HG03439 (cell line): ENCODE measurements at regions not wholly inside any gene's neighbourhood (a gene's known extent, or its start where the extent isn't known, plus 50 kb on each side); places are given as distances from the start of the nearest gene placed in this dataset.
"Not testable (repeated sequence)": the region's sequence is repeated elsewhere in the genome, so short reads cannot be mapped to it uniquely, and the experiment has no call there.

ENCODE experiments used
- ATAC-seq: cut with Tn5 transposase; IDR thresholded peaks from one replicate; pipeline ENCODE4 v1.9.1; 2021; ENCODE audit warnings: mild to moderate bottlenecking, moderate library complexity; ENCODE audit not compliant: unreplicated experiment

GRCh38 chr2:138893746-138894145, 113.6 kb upstream of the NXPH2 start:
- no peak for ATAC-seq

DNA sequence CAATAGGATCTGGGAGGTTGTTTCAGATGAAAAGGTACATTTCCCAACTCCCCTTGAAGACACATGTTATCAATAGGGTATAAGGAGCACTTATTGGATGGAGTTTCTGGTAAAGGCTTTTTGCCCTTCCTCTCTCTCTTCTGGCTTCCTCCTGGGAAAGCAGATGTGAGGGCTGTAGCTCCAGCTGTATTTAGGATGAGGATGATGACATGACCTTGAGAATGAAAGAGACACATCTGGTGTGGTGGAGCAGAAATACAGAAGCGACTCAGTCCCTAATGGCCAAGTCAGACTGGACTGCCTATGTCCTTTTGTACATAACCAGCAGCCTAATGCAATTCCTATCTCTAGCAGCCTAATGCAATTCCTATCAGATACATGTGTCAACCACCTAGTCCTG, 100.9 kb upstream of the NXPH2 start:
- ATAC-seq: no peak

DNA sequence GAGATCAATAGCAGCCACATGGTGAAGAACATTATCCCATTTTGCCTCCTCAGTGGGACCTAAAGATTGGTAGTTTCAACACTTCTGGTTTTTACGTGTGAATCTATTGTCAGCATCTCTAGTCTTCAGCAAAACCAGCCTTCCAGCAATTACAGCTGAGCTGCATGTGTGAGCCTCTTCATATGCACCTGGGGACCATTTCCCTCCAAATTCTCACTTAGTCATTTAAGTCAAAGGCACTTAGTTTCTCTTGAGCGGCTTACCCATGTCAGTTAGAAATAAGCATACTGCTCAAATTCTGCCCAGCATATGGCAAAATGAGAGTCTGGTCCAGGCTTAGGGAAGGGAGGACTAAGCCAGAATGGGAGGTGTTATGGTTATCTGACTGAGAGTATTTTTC, 99.7 kb upstream of the NXPH2 start:
- no peak for ATAC-seq

DNA sequence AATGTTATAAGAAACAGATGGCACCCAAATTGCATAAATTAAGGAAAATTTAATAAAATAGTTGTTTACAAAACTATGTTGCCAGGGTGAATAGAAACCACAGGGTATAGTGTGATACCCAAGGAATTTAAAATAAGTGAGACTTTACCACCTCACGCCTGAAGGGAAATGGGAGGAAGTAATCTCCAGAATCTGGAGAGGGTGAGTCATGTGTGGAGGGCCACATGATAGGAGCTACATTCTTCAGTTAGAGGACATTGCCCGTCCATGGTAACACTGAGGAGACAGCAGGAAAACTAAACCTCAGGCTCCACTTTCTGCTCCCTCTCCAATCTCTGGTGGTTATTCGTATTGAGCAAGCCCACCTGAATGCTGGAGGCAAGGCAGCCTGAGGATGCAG, 97.2 kb upstream of the NXPH2 start:
- ATAC-seq: no peak

- ATAC-seq: no peak
Observed at GRCh38 chr2:138874251-138874650, 94.1 kb upstream of the NXPH2 start.

DNA sequence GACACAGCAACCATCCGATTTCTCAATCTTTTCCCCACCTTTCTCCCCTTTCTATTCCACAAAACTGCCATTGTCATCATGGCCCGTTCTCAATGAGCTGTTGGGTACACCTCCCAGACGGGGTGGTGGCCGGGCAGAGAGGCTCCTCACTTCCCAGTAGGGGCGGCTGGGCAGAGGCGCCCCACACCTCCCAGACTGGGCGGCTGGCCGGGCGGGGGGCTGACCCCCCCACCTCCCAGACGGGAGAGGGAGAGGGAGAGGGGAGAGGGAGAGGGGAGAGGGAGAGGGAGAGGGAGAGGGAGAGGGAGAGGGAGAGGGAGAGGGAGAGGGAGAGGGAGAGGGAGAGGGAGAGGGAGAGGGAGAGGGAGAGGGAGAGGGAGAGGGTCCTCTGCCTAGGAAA, 91.9 kb upstream of the NXPH2 start:
- ATAC-seq: not testable (repeated sequence)

DNA sequence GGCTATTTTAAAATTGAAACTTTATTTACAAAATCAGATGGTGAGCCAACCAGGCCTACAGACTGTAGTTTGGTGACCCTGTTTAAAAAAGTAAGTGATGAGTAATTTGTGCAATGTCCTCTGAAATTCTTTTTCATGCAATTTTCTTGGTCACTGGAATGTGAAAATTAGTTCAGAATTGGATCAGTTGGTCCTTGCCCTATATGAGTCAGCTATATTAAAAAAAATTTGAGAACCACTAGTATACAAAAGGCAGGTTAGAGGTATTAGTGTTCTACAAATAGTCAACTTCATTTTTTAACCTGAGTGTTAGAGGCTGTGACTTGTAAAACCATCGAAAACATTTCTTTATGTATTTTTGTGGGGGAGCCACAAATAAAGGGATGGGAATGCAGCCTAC, 91.1 kb upstream of the NXPH2 start:
- ATAC-seq: no peak

DNA sequence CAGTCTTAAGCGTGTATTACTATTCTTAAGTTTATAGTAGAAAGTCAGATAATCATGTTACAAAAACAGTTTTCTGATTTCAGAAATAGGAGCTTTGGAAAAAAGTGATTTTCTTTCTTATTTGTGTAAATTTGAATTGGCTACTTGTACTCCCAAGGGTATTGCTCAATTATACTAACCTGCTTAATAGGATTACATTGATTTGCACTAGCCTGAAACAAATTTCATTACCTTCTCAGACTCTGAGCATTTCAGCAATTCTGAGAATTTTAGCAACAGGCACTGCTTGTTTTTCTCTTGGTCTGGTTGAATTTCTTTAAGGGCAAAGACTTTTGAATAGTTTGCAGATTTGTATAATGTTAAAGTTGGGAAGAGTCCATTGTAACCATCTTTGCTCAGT, 87.2 kb upstream of the NXPH2 start:
- ATAC-seq: no peak

GRCh38 chr2:138866797-138867196, 86.6 kb upstream of the NXPH2 start:
- no peak for ATAC-seq

- ATAC-seq: no peak
Observed at GRCh38 chr2:138853761-138854160, 73.6 kb upstream of the NXPH2 start.

GRCh38 chr2:138853296-138853695, 73.1 kb upstream of the NXPH2 start:
- no peak for ATAC-seq

DNA sequence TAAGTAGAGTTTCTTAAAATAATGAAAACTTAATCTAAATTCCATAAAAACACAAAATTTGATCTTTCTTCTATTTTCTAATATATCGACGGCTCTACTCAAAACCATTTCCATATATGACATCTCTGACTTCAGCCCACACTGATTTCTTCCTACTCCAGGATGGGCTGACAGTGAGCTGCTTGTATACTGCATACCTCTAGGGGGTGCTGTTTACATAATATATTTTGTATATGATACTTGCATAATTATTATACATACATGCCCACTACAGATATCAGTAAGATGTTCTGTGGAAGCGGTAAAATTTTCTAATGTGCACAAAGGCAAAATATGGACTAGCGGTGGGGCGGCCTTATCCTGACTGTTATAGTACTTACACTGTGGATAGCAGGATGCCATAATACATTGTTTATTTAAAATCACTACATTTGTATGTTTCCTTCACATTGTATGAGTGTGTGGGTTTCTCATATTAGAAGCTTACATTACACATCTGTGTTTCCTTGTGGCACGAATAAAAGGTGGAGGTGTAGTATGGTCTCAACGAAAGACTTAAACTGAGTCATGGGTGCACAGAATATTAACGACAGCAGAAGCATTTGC, 66.1 kb upstream of the NXPH2 start:
- ATAC-seq: peak; percentile 88

DNA sequence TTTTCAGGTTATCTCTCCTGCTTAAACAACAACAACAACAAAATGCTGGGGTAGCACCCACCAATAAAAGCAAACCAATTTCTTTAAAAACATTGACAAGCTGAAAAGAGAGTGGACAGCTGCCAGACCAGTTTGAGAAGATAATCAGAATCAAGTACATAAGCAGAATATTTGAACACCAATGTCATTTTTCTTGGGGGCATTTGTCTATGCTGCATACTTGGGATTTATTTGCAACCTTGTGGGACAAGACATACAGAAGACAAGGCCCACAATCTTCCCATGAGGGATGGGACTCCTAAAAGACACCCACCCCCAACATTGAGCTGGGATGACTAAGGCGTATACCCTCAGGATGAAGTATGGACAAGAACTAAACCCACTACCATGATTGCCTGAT, 62.2 kb upstream of the NXPH2 start:
- ATAC-seq: no peak

- ATAC-seq: no peak
Observed at GRCh38 chr2:138841459-138841858, 61.3 kb upstream of the NXPH2 start.

GRCh38 chr2:138838851-138839620, 58.8 kb upstream of the NXPH2 start:
- ATAC-seq: no peak

DNA sequence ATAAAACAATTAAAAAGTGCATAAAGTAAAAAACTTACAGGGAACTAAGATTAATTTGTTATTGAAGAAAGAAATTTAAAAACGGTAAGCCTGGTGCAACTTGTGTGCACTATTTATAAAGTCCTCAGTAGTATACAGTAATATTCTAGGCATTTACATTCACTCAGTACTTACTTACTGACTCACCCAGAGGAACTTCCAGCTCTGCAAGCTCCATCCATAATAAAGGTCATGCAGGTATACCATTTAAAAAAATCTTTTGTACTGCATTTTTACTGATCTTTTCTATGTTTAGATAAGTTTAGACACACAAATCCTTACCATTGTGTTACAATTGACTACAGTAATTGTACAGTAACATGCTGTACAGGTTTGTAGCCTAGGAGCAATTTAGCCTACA, 51.5 kb upstream of the NXPH2 start:
- no peak for ATAC-seq

DNA sequence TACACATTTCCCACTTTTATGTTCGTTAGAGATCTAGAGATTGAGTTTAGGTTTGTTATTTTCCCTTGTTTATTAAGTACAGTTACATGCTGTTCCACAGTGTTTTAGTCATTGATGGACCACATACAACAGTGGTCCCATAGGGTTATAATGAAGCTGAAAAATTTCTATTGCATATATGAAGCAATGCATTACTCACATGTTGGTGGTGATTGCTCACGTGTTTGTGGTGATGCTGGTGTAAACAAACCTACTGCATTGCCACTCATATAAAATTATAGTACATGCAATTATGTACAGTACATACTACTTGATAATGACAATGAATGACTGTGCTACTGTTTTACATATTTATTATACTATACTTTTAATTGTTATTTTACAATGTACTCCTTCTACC, 51.0 kb upstream of the NXPH2 start:
- ATAC-seq: no peak

DNA sequence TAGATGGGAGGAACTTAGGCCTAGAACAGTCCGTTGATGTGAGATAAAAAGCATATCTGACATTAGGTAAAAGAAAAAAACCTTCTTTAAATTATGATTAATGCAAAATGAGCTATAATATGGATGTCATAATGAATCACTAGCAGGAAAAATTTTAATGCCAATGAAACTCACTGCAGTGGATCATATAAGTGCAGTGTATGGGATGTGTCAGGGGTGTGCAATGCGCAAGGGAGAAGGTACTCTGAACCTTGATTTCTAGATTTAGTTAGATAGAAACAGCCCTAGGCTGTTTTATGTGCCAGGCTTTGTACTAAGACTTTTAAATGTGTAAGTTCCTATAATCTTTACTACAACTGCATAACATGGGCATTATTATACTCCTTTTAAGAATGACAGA, 50.4 kb upstream of the NXPH2 start:
- ATAC-seq: no peak
